ENCODE measurements at regions not wholly inside any gene's neighbourhood (a gene's known extent, or its start where the extent isn't known, plus 50 kb on each side); places are given as distances from the start of the nearest gene placed in this dataset.

DNA sequence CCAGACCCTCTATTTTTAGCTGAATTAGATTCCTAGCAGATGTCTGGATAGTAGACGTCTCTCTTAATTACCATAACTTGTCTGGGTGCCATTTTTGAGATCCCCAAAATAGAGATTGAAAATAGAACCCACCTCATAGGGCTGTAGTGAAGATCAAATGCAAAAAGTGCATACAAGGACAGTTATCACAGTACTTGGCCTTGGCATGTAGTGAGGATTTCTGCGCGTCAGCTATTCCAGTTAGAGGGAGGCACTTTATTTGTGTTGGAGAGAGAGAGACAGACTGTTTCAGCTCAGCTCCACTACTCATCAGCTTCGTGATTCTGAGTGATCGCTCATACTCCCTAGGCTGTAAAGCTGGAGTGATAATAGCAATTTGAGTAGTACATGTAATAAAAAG is 59.6 kb upstream of the CDH13 start:
- no peak overlapping the region for H3K4me3 ChIP-seq
- DNase-seq: no peak
- no peaks in the 10 kb centered on the region for H3K36me3 ChIP-seq
- H3K9ac ChIP-seq (ENCODE audit: low read depth in 2 of 2, low read length in 2 of 2): no peak overlapping the region
- no peaks in the 10 kb centered on the region for H3K4me1 ChIP-seq
- TF ChIP-seq, protein P1, sequence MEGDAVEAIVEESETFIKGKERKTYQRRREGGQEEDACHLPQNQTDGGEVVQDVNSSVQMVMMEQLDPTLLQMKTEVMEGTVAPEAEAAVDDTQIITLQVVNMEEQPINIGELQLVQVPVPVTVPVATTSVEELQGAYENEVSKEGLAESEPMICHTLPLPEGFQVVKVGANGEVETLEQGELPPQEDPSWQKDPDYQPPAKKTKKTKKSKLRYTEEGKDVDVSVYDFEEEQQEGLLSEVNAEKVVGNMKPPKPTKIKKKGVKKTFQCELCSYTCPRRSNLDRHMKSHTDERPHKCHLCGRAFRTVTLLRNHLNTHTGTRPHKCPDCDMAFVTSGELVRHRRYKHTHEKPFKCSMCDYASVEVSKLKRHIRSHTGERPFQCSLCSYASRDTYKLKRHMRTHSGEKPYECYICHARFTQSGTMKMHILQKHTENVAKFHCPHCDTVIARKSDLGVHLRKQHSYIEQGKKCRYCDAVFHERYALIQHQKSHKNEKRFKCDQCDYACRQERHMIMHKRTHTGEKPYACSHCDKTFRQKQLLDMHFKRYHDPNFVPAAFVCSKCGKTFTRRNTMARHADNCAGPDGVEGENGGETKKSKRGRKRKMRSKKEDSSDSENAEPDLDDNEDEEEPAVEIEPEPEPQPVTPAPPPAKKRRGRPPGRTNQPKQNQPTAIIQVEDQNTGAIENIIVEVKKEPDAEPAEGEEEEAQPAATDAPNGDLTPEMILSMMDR (IDR thresholded peaks at IDR 0.05): no peak
- H3K27me3 ChIP-seq: no peaks in the 10 kb centered on the region
- H3K27ac ChIP-seq: no peak overlapping the region
- H3K9me3 ChIP-seq: no peaks in the 10 kb centered on the region
- intact Hi-C loops (cut with DNase I): no loop called here

DNA sequence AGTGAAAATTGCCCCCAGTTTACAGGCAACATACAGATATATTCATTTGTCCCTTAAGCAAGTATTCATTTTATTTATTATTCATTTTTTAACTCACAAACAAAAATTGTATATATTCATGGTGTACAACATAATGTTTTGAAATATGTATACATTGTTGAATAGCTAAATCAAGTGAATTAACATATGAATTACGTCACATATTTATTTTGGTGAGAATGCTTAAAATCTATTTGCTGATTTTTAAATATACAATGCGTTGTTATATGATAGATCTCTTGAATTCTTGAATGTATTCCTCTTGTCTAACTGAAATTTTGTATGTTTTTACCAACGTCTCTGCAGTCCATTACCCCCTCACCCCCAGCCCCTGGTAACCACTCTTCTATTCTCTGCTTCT is 63.4 kb upstream of the CDH13 start:
- Histone ChIP-seq H3K9me3 (no peaks in the 10 kb centered on the region), H3K4me1 (no peaks in the 10 kb centered on the region), H3K4me3 (no peak overlapping the region), H3K27ac (no peak overlapping the region), H3K9ac (ENCODE audit: low read depth in 2 of 2, low read length in 2 of 2) (no peak overlapping the region), H3K36me3 (no peaks in the 10 kb centered on the region), H3K27me3 (no peaks in the 10 kb centered on the region)
- no peak for DNase-seq
- TF ChIP-seq, protein P1 (IDR thresholded peaks at IDR 0.05): no peak
- intact Hi-C loops (cut with DNase I): no loop called here

DNA sequence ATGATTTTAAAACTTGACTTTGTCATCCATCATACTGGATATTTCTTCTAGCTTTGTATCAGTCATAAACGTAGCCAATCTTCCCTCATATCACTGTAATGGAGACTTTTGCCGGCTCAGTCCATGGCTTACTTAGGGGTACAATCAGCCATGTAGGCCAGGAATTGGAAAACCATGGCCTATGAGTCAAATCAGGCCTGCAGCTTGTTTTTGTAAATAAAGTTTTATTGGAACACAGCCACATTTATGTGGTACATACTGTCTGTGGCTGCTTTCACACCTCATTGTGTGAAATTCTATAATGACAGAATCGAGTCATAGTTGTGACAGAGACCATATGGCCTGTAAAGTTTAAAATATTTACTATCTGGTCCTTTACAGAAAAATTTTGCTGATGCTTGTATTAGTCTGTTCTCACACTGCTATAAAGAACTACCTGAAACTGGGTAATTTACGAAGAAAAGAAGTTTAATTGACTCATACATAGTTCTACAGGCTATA is 64.5 kb upstream of the CDH13 start:
- Histone ChIP-seq H3K27ac (no peak overlapping the region), H3K27me3 (no peaks in the 10 kb centered on the region), H3K4me1 (no peaks in the 10 kb centered on the region), H3K9ac (ENCODE audit: low read depth in 2 of 2, low read length in 2 of 2) (no peak overlapping the region), H3K4me3 (no peak overlapping the region), H3K9me3 (no peaks in the 10 kb centered on the region), H3K36me3 (no peaks in the 10 kb centered on the region)
- intact Hi-C loops (cut with DNase I): no loop called here
- TF ChIP-seq, protein P1 (IDR thresholded peaks at IDR 0.05): no peak
- no peak for DNase-seq

DNA sequence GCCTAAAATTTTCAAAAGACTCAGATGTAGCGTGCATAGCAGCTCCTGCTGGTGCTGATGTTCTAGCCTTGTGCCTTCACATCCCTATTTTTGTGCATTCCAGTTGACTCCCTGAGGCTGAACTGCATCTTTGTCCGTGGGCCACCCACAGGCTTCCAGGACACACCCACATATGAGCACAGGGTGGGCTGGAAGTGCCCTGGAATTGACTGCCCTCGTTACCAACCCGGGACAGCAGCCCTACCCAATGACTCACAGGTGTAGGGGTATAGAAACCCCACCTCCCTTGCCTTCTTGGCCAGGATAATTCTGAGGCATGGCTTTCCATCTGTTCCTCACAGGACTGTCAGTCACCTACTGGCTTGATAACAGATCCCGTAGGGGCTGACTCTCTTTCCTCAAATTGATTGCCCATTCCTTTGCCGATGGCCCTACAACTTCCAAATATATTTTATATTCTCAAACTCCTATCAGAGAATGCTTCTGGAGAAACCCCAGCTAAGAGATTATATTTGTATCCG is 65.9 kb upstream of the CDH13 start:
- TF ChIP-seq, protein P1 (IDR thresholded peaks at IDR 0.05): no peak
- Histone ChIP-seq H3K4me1 (no peaks in the 10 kb centered on the region), H3K4me3 (no peak overlapping the region), H3K9me3 (no peaks in the 10 kb centered on the region), H3K9ac (ENCODE audit: low read depth in 2 of 2, low read length in 2 of 2) (no peak overlapping the region), H3K36me3 (no peaks in the 10 kb centered on the region), H3K27ac (no peak overlapping the region), H3K27me3 (no peaks in the 10 kb centered on the region)
- intact Hi-C loops (cut with DNase I): no loop called here
- DNase-seq: no peak

DNA sequence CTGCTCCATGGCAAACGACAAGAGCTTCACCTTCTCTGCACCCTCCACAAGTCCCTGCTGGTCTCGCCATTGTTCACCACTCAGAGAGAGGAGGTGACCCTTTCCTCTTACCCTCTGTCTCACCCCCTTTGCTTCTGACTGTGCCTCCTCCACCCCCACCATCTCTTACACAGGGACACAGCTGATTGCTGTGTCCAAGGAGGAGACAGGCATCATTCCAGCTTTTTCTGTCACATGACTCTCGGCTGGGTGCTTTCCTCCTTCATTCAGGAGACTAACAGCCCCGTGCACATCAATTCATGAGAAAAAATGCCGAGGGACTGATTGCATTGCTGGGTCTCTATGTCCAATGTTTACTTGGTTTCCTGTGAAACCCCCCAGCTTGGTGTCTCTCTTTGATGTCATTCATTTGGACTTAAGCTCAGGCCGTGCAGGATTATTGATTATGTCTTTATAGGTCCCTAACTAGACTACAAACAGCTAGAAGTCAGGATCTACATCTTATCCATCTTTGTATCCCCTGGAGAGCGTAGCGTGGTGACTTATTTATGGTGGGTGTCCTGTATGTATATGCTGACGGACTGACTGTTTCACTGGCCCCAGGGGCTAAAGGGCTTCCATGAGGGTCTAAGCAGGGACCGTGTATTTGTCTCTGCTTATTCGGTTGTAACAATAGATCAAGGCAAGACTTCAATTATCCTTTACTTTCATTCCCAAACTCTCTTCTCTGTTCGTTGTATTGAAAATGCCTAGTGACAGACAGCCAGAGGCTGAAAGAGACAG is 82.2 kb upstream of the CDH13 start:
- Histone ChIP-seq H3K9me3 (no peaks in the 10 kb centered on the region), H3K4me3 (no peak overlapping the region), H3K27ac (no peak overlapping the region), H3K27me3 (no peaks in the 10 kb centered on the region), H3K36me3 (no peaks in the 10 kb centered on the region), H3K4me1 (no peaks in the 10 kb centered on the region), H3K9ac (ENCODE audit: low read depth in 2 of 2, low read length in 2 of 2) (no peak overlapping the region)
- intact Hi-C loops (cut with DNase I): no loop called here
- TF ChIP-seq, protein P1 (IDR thresholded peaks at IDR 0.05): no peak
- no peak for DNase-seq

Measured in colonic mucosa (tissue), 4 donors.